ENCODE measurements at regions not wholly inside any gene's neighbourhood (a gene's known extent, or its start where the extent isn't known, plus 50 kb on each side); places are given as distances from the start of the nearest gene placed in this dataset.

DNA sequence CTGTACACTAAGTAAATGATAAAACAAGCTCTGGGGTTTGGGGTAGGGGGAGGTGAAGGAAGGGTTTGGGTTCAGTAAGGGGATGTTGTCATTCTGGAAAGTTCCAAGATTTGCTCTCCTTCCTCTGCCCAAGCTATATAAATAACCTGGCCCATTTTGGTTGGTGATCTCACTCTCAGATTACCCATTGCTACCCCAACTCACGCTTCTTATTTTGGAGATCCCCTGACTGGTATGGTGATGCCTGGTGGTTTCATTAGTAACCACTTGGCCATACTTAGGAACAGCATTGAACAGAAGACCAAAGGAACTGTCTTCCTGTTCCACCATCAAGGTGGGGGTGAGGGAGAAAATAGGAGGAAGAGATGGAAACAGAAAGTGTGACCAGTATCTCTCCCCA is 259.6 kb upstream of the TBX3 start:
- POLR2A ChIA-PET = no interaction called here
- H3K27me3 Mint-ChIP-seq = no peaks in the 10 kb centered on the region
- Histone ChIP-seq H3K4me3 (ENCODE audit: low read length) (no peak overlapping the region), H3K36me3 (ENCODE audit: insufficient read depth, low read length) (no peaks in the 10 kb centered on the region), H3K27ac (ENCODE audit: low read depth, low read length) (no peak overlapping the region), H3K27me3 (ENCODE audit: insufficient read depth, low read length, poor library complexity, severe bottlenecking) (no peaks in the 10 kb centered on the region), H3K9me3 (ENCODE audit: low read length) (no peaks in the 10 kb centered on the region), H3K4me1 (ENCODE audit: insufficient read depth, low read length) (no peaks in the 10 kb centered on the region)
- CTCF ChIA-PET = no interaction called here
- H3K27ac Mint-ChIP-seq = no peak overlapping the region
- DNase-seq = no peak
- H3K9me3 Mint-ChIP-seq = peaks cover 0 to 21% (median 4%) of the 10 kb centered on the region in 5 donors
- H3K4me1 Mint-ChIP-seq = no peaks in the 10 kb centered on the region
- H3K36me3 Mint-ChIP-seq = no peaks in the 10 kb centered on the region
- no peak overlapping the region for H3K4me3 Mint-ChIP-seq

GRCh38 chr12:114938487-114939210 is 254.7 kb upstream of the TBX3 start:
- POLR2A ChIA-PET = no interaction called here
- no peak overlapping the region for H3K27ac ChIP-seq (ENCODE audit: low read depth, low read length)
- H3K9me3 ChIP-seq (ENCODE audit: low read length) = no peaks in the 10 kb centered on the region
- no peaks in the 10 kb centered on the region for H3K27me3 ChIP-seq (ENCODE audit: insufficient read depth, low read length, poor library complexity, severe bottlenecking)
- Mint-ChIP-seq H3K36me3 (peaks cover 0 to 7% (median 0%) of the 10 kb centered on the region in 3 donors), H3K27ac (no peak overlapping the region), H3K4me3 (no peak overlapping the region), H3K27me3 (no peaks in the 10 kb centered on the region), H3K9me3 (peaks cover 0 to 15% (median 2%) of the 10 kb centered on the region in 5 donors), H3K4me1 (no peaks in the 10 kb centered on the region)
- H3K4me1 ChIP-seq (ENCODE audit: insufficient read depth, low read length) = no peaks in the 10 kb centered on the region
- H3K36me3 ChIP-seq (ENCODE audit: insufficient read depth, low read length) = no peaks in the 10 kb centered on the region
- DNase-seq = no peak
- H3K4me3 ChIP-seq (ENCODE audit: low read length) = no peak overlapping the region
- CTCF ChIA-PET = no interaction called here

DNA sequence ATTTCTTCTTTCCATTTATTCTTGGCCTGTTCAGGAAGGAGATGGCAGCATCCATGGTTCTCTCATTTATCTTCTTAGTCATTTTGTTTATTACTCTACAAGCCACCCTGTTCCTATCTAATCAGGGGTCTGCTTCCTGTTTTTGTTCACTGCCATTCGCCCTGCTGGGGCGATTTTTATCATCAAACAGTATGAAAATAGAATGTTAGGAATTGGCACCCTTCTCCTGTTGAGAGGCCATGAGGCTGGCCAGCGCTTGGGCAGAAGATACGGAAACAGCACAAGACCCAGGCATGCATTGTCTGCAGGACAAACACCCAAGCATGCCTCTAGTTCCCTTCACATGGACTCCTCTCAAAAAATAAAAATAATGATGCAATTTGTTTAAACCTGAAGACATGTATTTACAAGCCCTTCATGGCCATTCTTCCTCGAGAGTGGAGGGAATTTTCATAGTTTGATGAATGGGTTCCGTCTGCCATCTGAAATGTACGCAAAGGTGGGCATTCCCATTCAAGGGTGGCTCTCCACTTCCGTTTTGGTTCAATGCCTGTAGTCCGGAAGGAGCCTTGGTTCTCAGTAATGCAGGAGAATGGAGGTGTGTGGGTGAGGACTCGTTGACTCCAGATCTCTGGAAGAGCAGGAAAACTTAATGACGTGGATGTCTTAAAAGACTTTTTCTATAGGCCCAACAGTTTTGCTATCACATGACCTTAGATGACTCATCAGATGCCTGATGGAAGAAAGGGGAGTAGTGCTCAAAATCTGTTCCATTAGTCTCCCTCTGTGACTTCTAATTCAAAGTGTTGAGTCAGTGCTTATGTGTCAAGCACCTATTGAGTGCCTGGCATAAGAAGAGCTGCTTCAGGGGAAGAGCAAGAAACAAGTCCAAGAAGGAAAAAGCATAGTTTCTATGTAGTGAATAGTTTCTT is 252.4 kb upstream of the TBX3 start:
- Histone ChIP-seq H3K4me3 (ENCODE audit: low read length) (no peak overlapping the region), H3K27me3 (ENCODE audit: insufficient read depth, low read length, poor library complexity, severe bottlenecking) (no peaks in the 10 kb centered on the region), H3K9me3 (ENCODE audit: low read length) (no peaks in the 10 kb centered on the region), H3K27ac (ENCODE audit: low read depth, low read length) (no peak overlapping the region), H3K4me1 (ENCODE audit: insufficient read depth, low read length) (no peaks in the 10 kb centered on the region), H3K36me3 (ENCODE audit: insufficient read depth, low read length) (no peaks in the 10 kb centered on the region)
- CTCF ChIA-PET = no interaction called here
- H3K4me1 Mint-ChIP-seq = no peaks in the 10 kb centered on the region
- peaks cover 0 to 7% (median 0%) of the 10 kb centered on the region in 3 donors for H3K36me3 Mint-ChIP-seq
- POLR2A ChIA-PET = no interaction called here
- H3K27ac Mint-ChIP-seq = no peak overlapping the region
- H3K27me3 Mint-ChIP-seq = no peaks in the 10 kb centered on the region
- peaks cover 0 to 17% (median 4%) of the 10 kb centered on the region in 5 donors for H3K9me3 Mint-ChIP-seq
- no peak for DNase-seq
- no peak overlapping the region for H3K4me3 Mint-ChIP-seq

- no peak overlapping the region for H3K4me3 ChIP-seq (ENCODE audit: low read length)
- Mint-ChIP-seq H3K27me3 (no peaks in the 10 kb centered on the region), H3K36me3 (peaks cover 0 to 7% (median 0%) of the 10 kb centered on the region in 3 donors), H3K9me3 (peaks cover 1 to 18% (median 9%) of the 10 kb centered on the region in 5 donors), H3K27ac (no peak overlapping the region), H3K4me3 (no peak overlapping the region), H3K4me1 (no peaks in the 10 kb centered on the region)
- H3K36me3 ChIP-seq (ENCODE audit: insufficient read depth, low read length) = no peaks in the 10 kb centered on the region
- H3K4me1 ChIP-seq (ENCODE audit: insufficient read depth, low read length) = no peaks in the 10 kb centered on the region
- CTCF ChIA-PET = no interaction called here
- H3K27me3 ChIP-seq (ENCODE audit: insufficient read depth, low read length, poor library complexity, severe bottlenecking) = no peaks in the 10 kb centered on the region
- no peaks in the 10 kb centered on the region for H3K9me3 ChIP-seq (ENCODE audit: low read length)
- POLR2A ChIA-PET = no interaction called here
- no peak for DNase-seq
- H3K27ac ChIP-seq (ENCODE audit: low read depth, low read length) = no peak overlapping the region
These were observed 251.7 kb upstream of the TBX3 start for GRCh38 chr12:114935658-114936057.

- ChIA-PET POLR2A (no interaction called here), CTCF (interaction anchor here (1.3 kb wide), 1 partner anchor 18 kb away, joined by 3 read pairs; no protein-coding TSS in a partner anchor)
- H3K27me3 Mint-ChIP-seq = no peaks in the 10 kb centered on the region
- H3K4me3 Mint-ChIP-seq = no peak overlapping the region
- no peak for DNase-seq
- H3K9me3 ChIP-seq (ENCODE audit: low read length) = no peaks in the 10 kb centered on the region
- H3K4me1 ChIP-seq (ENCODE audit: insufficient read depth, low read length) = no peaks in the 10 kb centered on the region
- no peaks in the 10 kb centered on the region for H3K4me1 Mint-ChIP-seq
- no peaks in the 10 kb centered on the region for H3K27me3 ChIP-seq (ENCODE audit: insufficient read depth, low read length, poor library complexity, severe bottlenecking)
- H3K36me3 ChIP-seq (ENCODE audit: insufficient read depth, low read length) = no peaks in the 10 kb centered on the region
- H3K27ac ChIP-seq (ENCODE audit: low read depth, low read length) = no peak overlapping the region
- H3K36me3 Mint-ChIP-seq = peaks cover 0 to 7% (median 0%) of the 10 kb centered on the region in 3 donors
- H3K9me3 Mint-ChIP-seq = peaks cover 2 to 12% (median 10%) of the 10 kb centered on the region in 5 donors
- no peak overlapping the region for H3K4me3 ChIP-seq (ENCODE audit: low read length)
- H3K27ac Mint-ChIP-seq = no peak overlapping the region
These were observed 249.6 kb upstream of the TBX3 start for GRCh38 chr12:114933428-114934160.

- DNase-seq = no peak
- H3K27ac Mint-ChIP-seq = no peak overlapping the region
- H3K4me3 Mint-ChIP-seq = no peak overlapping the region
- no peak overlapping the region for H3K27ac ChIP-seq (ENCODE audit: low read depth, low read length)
- H3K36me3 ChIP-seq (ENCODE audit: insufficient read depth, low read length) = no peaks in the 10 kb centered on the region
- no peaks in the 10 kb centered on the region for H3K4me1 ChIP-seq (ENCODE audit: insufficient read depth, low read length)
- no peaks in the 10 kb centered on the region for H3K9me3 ChIP-seq (ENCODE audit: low read length)
- CTCF ChIA-PET = no interaction called here
- H3K4me1 Mint-ChIP-seq = no peaks in the 10 kb centered on the region
- POLR2A ChIA-PET = no interaction called here
- peaks cover 0 to 7% (median 0%) of the 10 kb centered on the region in 3 donors for H3K36me3 Mint-ChIP-seq
- no peak overlapping the region for H3K4me3 ChIP-seq (ENCODE audit: low read length)
- no peaks in the 10 kb centered on the region for H3K27me3 Mint-ChIP-seq
- H3K27me3 ChIP-seq (ENCODE audit: insufficient read depth, low read length, poor library complexity, severe bottlenecking) = no peaks in the 10 kb centered on the region
- peaks cover 2 to 15% (median 10%) of the 10 kb centered on the region in 5 donors for H3K9me3 Mint-ChIP-seq
These were observed 248.8 kb upstream of the TBX3 start for GRCh38 chr12:114932806-114933205.

DNA sequence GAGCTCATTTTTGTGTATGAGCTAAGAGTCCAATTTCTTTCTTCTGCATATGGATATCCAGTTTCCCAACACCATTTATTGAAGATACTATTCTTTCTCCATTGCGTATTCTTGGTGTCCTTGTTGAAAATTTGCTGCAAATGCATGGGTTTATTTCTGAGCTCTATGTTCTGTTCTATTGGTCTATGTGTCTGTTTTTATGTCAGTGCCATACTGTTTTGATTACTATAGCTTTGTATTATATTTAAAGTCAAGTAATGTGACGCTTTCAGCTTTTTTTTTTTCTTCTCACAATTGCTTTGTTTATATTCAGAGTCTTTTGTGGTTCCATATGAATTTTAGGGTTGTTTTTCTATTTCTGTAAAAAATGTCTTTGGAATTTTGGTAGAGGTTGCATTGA is 247.1 kb upstream of the TBX3 start:
- Histone ChIP-seq H3K9me3 (ENCODE audit: low read length) (no peaks in the 10 kb centered on the region), H3K27me3 (ENCODE audit: insufficient read depth, low read length, poor library complexity, severe bottlenecking) (no peaks in the 10 kb centered on the region), H3K36me3 (ENCODE audit: insufficient read depth, low read length) (no peaks in the 10 kb centered on the region), H3K4me1 (ENCODE audit: insufficient read depth, low read length) (no peaks in the 10 kb centered on the region), H3K27ac (ENCODE audit: low read depth, low read length) (no peak overlapping the region), H3K4me3 (ENCODE audit: low read length) (no peak overlapping the region)
- no peak for DNase-seq
- H3K27me3 Mint-ChIP-seq = no peaks in the 10 kb centered on the region
- ChIA-PET POLR2A (no interaction called here), CTCF (no interaction called here)
- no peaks in the 10 kb centered on the region for H3K36me3 Mint-ChIP-seq
- H3K4me1 Mint-ChIP-seq = no peaks in the 10 kb centered on the region
- H3K4me3 Mint-ChIP-seq = no peak overlapping the region
- peaks cover 2 to 15% (median 10%) of the 10 kb centered on the region in 5 donors for H3K9me3 Mint-ChIP-seq
- H3K27ac Mint-ChIP-seq = no peak overlapping the region

DNA sequence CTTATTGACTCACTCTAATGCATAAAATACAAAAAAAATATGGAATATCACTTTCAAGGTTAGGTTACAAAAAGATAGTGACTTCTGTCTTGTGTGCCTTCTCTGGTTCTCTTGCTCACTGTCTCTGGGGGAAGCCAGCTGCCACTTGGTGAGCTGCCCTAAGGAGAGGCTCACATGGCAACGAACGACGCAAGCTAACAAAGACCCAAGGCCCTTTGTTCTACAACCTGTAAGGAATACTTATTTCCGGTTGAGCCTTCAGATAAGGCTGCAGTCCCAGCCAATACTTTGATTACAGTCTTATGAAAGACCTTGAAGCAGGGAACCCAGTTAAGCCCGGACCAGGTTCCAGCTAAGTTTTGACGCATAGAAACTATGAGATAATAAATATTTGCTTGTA is 242.4 kb upstream of the TBX3 start:
- CTCF ChIA-PET = no interaction called here
- Histone ChIP-seq H3K27ac (ENCODE audit: low read depth, low read length) (no peak overlapping the region), H3K9me3 (ENCODE audit: low read length) (no peaks in the 10 kb centered on the region), H3K4me3 (ENCODE audit: low read length) (no peak overlapping the region), H3K4me1 (ENCODE audit: insufficient read depth, low read length) (no peaks in the 10 kb centered on the region), H3K36me3 (ENCODE audit: insufficient read depth, low read length) (no peaks in the 10 kb centered on the region), H3K27me3 (ENCODE audit: insufficient read depth, low read length, poor library complexity, severe bottlenecking) (no peaks in the 10 kb centered on the region)
- POLR2A ChIA-PET = no interaction called here
- H3K27ac Mint-ChIP-seq = no peak overlapping the region
- no peak for DNase-seq
- peaks cover 2 to 11% (median 8%) of the 10 kb centered on the region in 5 donors for H3K9me3 Mint-ChIP-seq
- no peaks in the 10 kb centered on the region for H3K4me1 Mint-ChIP-seq
- no peaks in the 10 kb centered on the region for H3K36me3 Mint-ChIP-seq
- no peak overlapping the region for H3K4me3 Mint-ChIP-seq
- H3K27me3 Mint-ChIP-seq = no peaks in the 10 kb centered on the region

Data from CD8-positive, alpha-beta memory T cell (primary cell).